ENCODE measurements at regions not wholly inside any gene's neighbourhood (a gene's known extent, or its start where the extent isn't known, plus 50 kb on each side); places are given as distances from the start of the nearest gene placed in this dataset.

DNA sequence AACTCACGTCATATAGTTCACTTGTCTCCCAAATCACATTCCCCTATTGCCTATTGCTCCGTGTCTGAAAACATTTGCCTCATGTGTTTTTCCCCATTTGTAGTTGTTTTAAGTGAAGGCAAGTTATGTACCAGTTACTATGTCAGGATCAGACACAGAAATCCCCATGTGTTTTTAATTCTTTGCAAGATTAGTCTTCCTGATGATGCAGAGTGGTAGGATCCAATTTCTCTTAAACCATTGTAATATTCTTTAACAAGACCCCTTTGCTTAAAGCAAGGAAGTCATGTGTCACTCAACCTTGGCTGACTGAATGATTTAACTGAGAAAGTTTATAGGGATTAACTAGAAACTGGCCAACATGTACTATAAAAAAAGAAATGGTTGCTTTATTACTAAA, 164.4 kb downstream of the OPA1 start:
- TF ChIP-seq POLR2A (IDR thresholded peaks at IDR 0.05; ENCODE audit: low read depth, low read length) (no peak), POLR2AphosphoS5 (IDR thresholded peaks at IDR 0.05; ENCODE audit: low read depth, low read length) (no peak)

Measured in GM12892 (cell line).